ENCODE measurements at regions not wholly inside any gene's neighbourhood (a gene's known extent, or its start where the extent isn't known, plus 50 kb on each side); places are given as distances from the start of the nearest gene placed in this dataset.

- no peaks in the 10 kb centered on the region for H3K79me2 ChIP-seq (ENCODE audit: low read length)
- H3K9ac ChIP-seq (ENCODE audit: low read length): no peak overlapping the region
- no peak overlapping the region for H3K27ac ChIP-seq (ENCODE audit: low read length)
- no peaks in the 10 kb centered on the region for H4K20me1 ChIP-seq (ENCODE audit: insufficient read depth, low read length)
- no peak for TF ChIP-seq EZH2phosphoT487 (IDR thresholded peaks at IDR 0.05; ENCODE audit: low read depth)
- TF ChIP-seq, protein P1, sequence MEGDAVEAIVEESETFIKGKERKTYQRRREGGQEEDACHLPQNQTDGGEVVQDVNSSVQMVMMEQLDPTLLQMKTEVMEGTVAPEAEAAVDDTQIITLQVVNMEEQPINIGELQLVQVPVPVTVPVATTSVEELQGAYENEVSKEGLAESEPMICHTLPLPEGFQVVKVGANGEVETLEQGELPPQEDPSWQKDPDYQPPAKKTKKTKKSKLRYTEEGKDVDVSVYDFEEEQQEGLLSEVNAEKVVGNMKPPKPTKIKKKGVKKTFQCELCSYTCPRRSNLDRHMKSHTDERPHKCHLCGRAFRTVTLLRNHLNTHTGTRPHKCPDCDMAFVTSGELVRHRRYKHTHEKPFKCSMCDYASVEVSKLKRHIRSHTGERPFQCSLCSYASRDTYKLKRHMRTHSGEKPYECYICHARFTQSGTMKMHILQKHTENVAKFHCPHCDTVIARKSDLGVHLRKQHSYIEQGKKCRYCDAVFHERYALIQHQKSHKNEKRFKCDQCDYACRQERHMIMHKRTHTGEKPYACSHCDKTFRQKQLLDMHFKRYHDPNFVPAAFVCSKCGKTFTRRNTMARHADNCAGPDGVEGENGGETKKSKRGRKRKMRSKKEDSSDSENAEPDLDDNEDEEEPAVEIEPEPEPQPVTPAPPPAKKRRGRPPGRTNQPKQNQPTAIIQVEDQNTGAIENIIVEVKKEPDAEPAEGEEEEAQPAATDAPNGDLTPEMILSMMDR (IDR thresholded peaks at IDR 0.05; ENCODE audit: low read depth, low read length): no peak
- no peaks in the 10 kb centered on the region for H3K9me3 ChIP-seq (ENCODE audit: insufficient read depth, low read length)
- no peak overlapping the region for H2AFZ ChIP-seq (ENCODE audit: low read depth, low read length)
- peaks cover 37% of the 10 kb centered on the region for H3K27me3 ChIP-seq (ENCODE audit: low read depth, low read length)
- no peak overlapping the region for H3K4me3 ChIP-seq (ENCODE audit: low read length)
- H3K4me2 ChIP-seq (ENCODE audit: low read length): no peak overlapping the region
- H3K36me3 ChIP-seq (replicated peaks; ENCODE audit: low read depth, low read length): no peaks in the 10 kb centered on the region
- H3K4me1 ChIP-seq (ENCODE audit: low read length): peaks cover 15% of the 10 kb centered on the region
Observed at GRCh38 chrX:65591206-65591605, 56.6 kb upstream of the LAS1L start.

DNA sequence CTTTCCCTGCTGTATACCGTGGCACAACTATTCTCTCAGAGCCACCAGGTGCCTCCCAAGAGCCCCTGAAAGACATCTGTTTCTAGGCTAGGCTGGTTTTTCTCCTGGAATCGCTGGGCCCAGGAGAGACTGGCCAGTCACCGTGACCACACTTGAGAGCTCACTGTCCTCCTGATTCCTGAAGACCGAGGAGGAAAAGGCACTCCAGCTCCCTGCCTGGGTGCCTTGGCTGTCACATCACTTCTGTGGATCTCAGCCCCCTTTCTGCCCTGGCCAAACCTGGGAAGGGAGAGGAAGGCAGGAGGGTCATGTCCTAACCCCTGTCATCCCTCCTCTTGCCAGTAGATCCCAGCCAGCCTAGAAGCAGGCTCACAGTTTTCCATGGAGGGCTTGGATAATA, 54.7 kb upstream of the LAS1L start:
- peaks cover 13% of the 10 kb centered on the region for H3K4me1 ChIP-seq (ENCODE audit: low read length)
- H3K9ac ChIP-seq (ENCODE audit: low read length): no peak overlapping the region
- TF ChIP-seq, protein P1 (IDR thresholded peaks at IDR 0.05; ENCODE audit: low read depth, low read length): no peak
- TF ChIP-seq EZH2phosphoT487 (IDR thresholded peaks at IDR 0.05; ENCODE audit: low read depth): no peak
- no peaks in the 10 kb centered on the region for H3K36me3 ChIP-seq (replicated peaks; ENCODE audit: low read depth, low read length)
- H3K9me3 ChIP-seq (ENCODE audit: insufficient read depth, low read length): no peaks in the 10 kb centered on the region
- no peak overlapping the region for H3K4me2 ChIP-seq (ENCODE audit: low read length)
- no peak overlapping the region for H3K4me3 ChIP-seq (ENCODE audit: low read length)
- peaks cover 46% of the 10 kb centered on the region for H3K27me3 ChIP-seq (ENCODE audit: low read depth, low read length)
- no peak overlapping the region for H3K27ac ChIP-seq (ENCODE audit: low read length)
- no peaks in the 10 kb centered on the region for H4K20me1 ChIP-seq (ENCODE audit: insufficient read depth, low read length)
- no peaks in the 10 kb centered on the region for H3K79me2 ChIP-seq (ENCODE audit: low read length)
- H2AFZ ChIP-seq (ENCODE audit: low read depth, low read length): no peak overlapping the region

GRCh38 chrX:65588795-65589194, 54.2 kb upstream of the LAS1L start:
- Histone ChIP-seq H4K20me1 (ENCODE audit: insufficient read depth, low read length) (no peaks in the 10 kb centered on the region), H3K4me1 (ENCODE audit: low read length) (peaks cover 7% of the 10 kb centered on the region), H3K27me3 (ENCODE audit: low read depth, low read length) (peaks cover 46% of the 10 kb centered on the region), H3K4me2 (ENCODE audit: low read length) (no peak overlapping the region), H3K9ac (ENCODE audit: low read length) (no peak overlapping the region), H2AFZ (ENCODE audit: low read depth, low read length) (no peak overlapping the region), H3K4me3 (ENCODE audit: low read length) (no peak overlapping the region), H3K27ac (ENCODE audit: low read length) (no peak overlapping the region), H3K9me3 (ENCODE audit: insufficient read depth, low read length) (no peaks in the 10 kb centered on the region), H3K36me3 (replicated peaks; ENCODE audit: low read depth, low read length) (no peaks in the 10 kb centered on the region), H3K79me2 (ENCODE audit: low read length) (no peaks in the 10 kb centered on the region)
- no peak for TF ChIP-seq EZH2phosphoT487 (IDR thresholded peaks at IDR 0.05; ENCODE audit: low read depth)
- TF ChIP-seq, protein P1 (IDR thresholded peaks at IDR 0.05; ENCODE audit: low read depth, low read length): no peak

- Histone ChIP-seq H3K4me2 (ENCODE audit: low read length) (no peak overlapping the region), H4K20me1 (ENCODE audit: insufficient read depth, low read length) (no peaks in the 10 kb centered on the region), H3K27ac (ENCODE audit: low read length) (no peak overlapping the region), H3K9me3 (ENCODE audit: insufficient read depth, low read length) (no peaks in the 10 kb centered on the region), H3K9ac (ENCODE audit: low read length) (no peak overlapping the region), H3K79me2 (ENCODE audit: low read length) (no peaks in the 10 kb centered on the region), H3K4me3 (ENCODE audit: low read length) (no peak overlapping the region), H3K36me3 (replicated peaks; ENCODE audit: low read depth, low read length) (no peaks in the 10 kb centered on the region), H3K4me1 (ENCODE audit: low read length) (peaks cover 6% of the 10 kb centered on the region), H2AFZ (ENCODE audit: low read depth, low read length) (no peak overlapping the region), H3K27me3 (ENCODE audit: low read depth, low read length) (peaks cover 47% of the 10 kb centered on the region)
- TF ChIP-seq, protein P1 (IDR thresholded peaks at IDR 0.05; ENCODE audit: low read depth, low read length): no peak
- no peak for TF ChIP-seq EZH2phosphoT487 (IDR thresholded peaks at IDR 0.05; ENCODE audit: low read depth)
Observed at GRCh38 chrX:65587616-65588526, 53.3 kb upstream of the LAS1L start.

Measured in OCI-LY3 (cell line).